Neural progenitor cell (in vitro differentiated cells): ENCODE measurements at regions not wholly inside any gene's neighbourhood (a gene's known extent, or its start where the extent isn't known, plus 50 kb on each side); places are given as distances from the start of the nearest gene placed in this dataset.

ENCODE experiments used
- EZH2 ChIP-seq: fragments of 200-600 bp; sonication (generic); IDR thresholded peaks from 2 replicates; pipeline ENCODE4 v1.6.1; 2017; ENCODE audit warnings: antibody characterized with exemption, mild to moderate bottlenecking, moderate library complexity
- EZH2phosphoT487 ChIP-seq: fragments of 200-600 bp; sonication (generic); IDR thresholded peaks from 2 replicates; pipeline ENCODE4 v1.6.1; 2017; ENCODE audit warnings: antibody characterized with exemption
- TF ChIP-seq, protein P1 (sequence below): fragments of 200-600 bp; sonication (generic); IDR thresholded peaks from 2 replicates; pipeline ENCODE4 v1.5.1; 2017; ENCODE audit warnings: antibody characterized with exemption, mild to moderate bottlenecking

GRCh38 chr3:150232992-150233451 lies 175.1 kb upstream of the TSC22D2 start:
- TF ChIP-seq EZH2phosphoT487 (no peak), EZH2 (no peak)
- TF ChIP-seq, protein P1, sequence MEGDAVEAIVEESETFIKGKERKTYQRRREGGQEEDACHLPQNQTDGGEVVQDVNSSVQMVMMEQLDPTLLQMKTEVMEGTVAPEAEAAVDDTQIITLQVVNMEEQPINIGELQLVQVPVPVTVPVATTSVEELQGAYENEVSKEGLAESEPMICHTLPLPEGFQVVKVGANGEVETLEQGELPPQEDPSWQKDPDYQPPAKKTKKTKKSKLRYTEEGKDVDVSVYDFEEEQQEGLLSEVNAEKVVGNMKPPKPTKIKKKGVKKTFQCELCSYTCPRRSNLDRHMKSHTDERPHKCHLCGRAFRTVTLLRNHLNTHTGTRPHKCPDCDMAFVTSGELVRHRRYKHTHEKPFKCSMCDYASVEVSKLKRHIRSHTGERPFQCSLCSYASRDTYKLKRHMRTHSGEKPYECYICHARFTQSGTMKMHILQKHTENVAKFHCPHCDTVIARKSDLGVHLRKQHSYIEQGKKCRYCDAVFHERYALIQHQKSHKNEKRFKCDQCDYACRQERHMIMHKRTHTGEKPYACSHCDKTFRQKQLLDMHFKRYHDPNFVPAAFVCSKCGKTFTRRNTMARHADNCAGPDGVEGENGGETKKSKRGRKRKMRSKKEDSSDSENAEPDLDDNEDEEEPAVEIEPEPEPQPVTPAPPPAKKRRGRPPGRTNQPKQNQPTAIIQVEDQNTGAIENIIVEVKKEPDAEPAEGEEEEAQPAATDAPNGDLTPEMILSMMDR, result no peak
